Right atrium auricular region (tissue), 2 donors: ENCODE measurements at regions not wholly inside any gene's neighbourhood (a gene's known extent, or its start where the extent isn't known, plus 50 kb on each side); places are given as distances from the start of the nearest gene placed in this dataset.

Experiments
- DNase-seq: peaks from one replicate; pipeline ENCODE4 v3.0.0-alpha.2; 2019; ENCODE audit warnings: low spot score
- H3K27ac ChIP-seq, 2 donors: fragments of 200-600 bp; sonication (generic); 1 replicate in 1 of 2; 2 replicates in 1 of 2; pipeline ENCODE4 v1.5.1; 2016 to 2019
- H3K27me3 ChIP-seq, 2 donors: fragments of 200-600 bp; sonication (generic); one replicate each; pipeline versions ENCODE4 v1.5.1 to v1.6.0; 2017 to 2019
- H3K36me3 ChIP-seq: fragments of 200-600 bp; sonication (generic); one replicate; pipeline ENCODE4 v1.5.1; 2016
- H3K4me1 ChIP-seq, 2 donors: fragments of 200-600 bp; sonication (generic); one replicate each; pipeline versions ENCODE4 v1.5.1 to v1.6.0; 2017 to 2019
- H3K4me3 ChIP-seq, 2 donors: fragments of 200-600 bp; sonication (generic); 1 replicate in 1 of 2; 2 replicates in 1 of 2; pipeline ENCODE4 v1.5.1; 2017 to 2019; ENCODE audit warnings: mild to moderate bottlenecking in 1 of 2, moderate library complexity in 1 of 2
- H3K9me3 ChIP-seq, 2 donors: fragments of 200-600 bp; sonication (generic); one replicate each; pipeline ENCODE4 v1.5.1; 2019
- TF ChIP-seq, protein P1 (sequence below), 2 donors: fragments of 200-600 bp; sonication (generic); IDR thresholded peaks; one replicate each; pipeline ENCODE4 v1.5.1; 2019; ENCODE audit warnings: antibody characterized with exemption in 2 of 2

DNA sequence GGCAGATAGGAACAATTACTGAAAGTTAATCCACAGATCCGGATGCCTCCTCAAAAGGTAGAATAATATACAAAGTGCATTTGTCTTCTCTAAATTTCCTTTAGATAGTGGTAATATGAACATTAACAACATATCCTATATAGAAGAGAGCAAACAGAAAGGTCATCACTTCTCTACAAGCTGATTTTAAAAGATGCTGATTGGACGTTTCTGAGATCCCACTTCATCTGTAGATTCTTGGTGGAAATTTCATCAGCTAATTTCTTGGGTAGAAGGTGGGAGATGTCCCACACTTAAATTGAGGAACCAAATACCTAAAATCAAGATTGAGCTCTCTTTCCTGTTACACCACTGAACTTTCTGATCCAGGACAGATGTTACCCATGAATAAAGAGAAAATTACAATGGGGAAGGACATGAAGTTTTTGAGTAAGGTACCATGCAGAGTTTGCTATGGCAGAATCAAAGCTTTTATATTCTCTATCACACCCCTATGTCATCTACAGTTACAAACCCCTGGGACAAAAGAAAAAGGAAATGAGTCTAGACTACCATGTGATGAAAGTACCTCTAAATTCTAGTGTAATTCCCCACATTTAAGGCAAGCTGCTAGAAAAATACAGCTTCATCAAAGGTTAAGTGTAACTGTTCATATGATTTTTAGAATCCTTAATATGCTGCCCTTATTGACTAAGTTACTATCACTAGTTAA is 189.2 kb upstream of the SETMAR start:
- Histone ChIP-seq H3K27me3 (no peaks in the 10 kb centered on the region), H3K9me3 (no peaks in the 10 kb centered on the region), H3K4me1 (no peaks in the 10 kb centered on the region), H3K36me3 (no peaks in the 10 kb centered on the region), H3K4me3 (no peak overlapping the region), H3K27ac (no peak overlapping the region)
- TF ChIP-seq, protein P1, sequence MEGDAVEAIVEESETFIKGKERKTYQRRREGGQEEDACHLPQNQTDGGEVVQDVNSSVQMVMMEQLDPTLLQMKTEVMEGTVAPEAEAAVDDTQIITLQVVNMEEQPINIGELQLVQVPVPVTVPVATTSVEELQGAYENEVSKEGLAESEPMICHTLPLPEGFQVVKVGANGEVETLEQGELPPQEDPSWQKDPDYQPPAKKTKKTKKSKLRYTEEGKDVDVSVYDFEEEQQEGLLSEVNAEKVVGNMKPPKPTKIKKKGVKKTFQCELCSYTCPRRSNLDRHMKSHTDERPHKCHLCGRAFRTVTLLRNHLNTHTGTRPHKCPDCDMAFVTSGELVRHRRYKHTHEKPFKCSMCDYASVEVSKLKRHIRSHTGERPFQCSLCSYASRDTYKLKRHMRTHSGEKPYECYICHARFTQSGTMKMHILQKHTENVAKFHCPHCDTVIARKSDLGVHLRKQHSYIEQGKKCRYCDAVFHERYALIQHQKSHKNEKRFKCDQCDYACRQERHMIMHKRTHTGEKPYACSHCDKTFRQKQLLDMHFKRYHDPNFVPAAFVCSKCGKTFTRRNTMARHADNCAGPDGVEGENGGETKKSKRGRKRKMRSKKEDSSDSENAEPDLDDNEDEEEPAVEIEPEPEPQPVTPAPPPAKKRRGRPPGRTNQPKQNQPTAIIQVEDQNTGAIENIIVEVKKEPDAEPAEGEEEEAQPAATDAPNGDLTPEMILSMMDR (IDR thresholded peaks at IDR 0.05): no peak
- no peak for DNase-seq

DNA sequence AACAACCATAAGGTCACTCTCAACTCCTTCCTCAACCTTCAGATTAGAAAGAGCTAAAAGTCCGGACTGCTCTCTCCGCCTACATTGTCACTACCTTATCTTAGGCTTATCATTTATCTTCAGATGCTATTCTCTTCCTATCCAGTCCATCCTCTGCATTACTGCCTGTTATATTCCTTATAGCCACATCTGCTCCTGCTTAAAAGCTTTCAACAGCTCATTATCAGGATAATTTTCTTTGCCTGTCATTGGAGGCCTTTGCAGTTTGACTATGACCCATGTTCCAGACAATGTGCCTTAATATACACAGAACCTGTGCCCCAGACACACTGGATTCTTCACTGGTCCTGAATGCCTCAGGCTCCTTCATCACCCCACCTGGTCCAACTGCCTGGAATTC is 184.1 kb upstream of the SETMAR start:
- H3K27ac ChIP-seq: no peak overlapping the region
- TF ChIP-seq, protein P1 (IDR thresholded peaks at IDR 0.05): no peak
- H3K4me3 ChIP-seq: no peak overlapping the region
- DNase-seq: no peak
- no peaks in the 10 kb centered on the region for H3K9me3 ChIP-seq
- no peaks in the 10 kb centered on the region for H3K4me1 ChIP-seq
- H3K36me3 ChIP-seq: no peaks in the 10 kb centered on the region
- H3K27me3 ChIP-seq: no peaks in the 10 kb centered on the region

DNA sequence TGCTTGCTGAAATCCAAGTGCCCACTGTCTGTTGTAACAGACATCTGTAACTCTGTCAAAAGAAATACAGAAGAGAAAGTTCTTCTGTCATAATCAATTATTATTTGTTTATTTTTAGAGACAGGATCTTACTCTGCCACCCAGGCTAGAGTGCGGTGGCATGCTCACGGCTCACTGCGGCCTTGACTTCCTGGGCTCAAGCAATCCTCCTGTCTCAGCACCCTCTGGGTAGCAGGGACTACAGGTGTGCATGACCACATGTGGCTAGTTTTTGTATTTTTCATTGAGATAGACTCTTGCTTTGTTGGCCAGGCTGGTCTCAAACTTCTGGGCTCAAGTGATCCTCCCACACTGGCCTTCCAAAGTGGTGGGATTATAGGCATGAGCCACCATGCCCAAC is 177.6 kb upstream of the SETMAR start:
- Histone ChIP-seq H3K4me3 (no peak overlapping the region), H3K27ac (no peak overlapping the region), H3K36me3 (no peaks in the 10 kb centered on the region), H3K4me1 (no peaks in the 10 kb centered on the region), H3K9me3 (no peaks in the 10 kb centered on the region), H3K27me3 (no peaks in the 10 kb centered on the region)
- TF ChIP-seq, protein P1 (IDR thresholded peaks at IDR 0.05): no peak
- DNase-seq: no peak

DNA sequence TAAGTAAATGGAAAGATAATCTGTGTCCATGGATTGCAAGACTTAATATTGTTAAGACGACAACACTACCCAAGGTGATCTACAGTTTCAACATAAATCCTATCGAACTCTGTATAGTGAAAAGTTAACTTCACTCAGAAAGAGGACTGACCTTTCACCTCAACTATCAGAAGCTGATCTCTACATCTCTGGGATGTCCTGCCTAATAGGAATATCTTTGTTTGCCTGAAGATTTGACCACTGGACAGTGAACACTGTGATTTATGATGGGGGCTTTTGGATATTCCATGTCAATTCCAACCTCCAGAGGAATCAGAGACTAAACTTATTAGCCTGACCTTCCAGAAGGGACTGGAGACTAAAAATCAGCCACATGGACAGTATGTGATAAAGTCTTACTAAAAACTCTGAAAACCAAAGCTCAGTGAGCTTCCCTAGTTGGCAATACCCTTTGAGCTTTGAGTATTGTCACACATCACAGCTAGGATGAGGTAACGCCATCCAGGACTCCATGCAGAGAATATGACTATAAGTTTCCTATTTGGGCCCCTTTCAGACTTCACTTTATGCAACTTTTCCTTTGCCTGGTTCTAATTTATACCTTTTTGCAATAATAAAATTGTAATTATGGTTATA is 164.9 kb upstream of the SETMAR start:
- H3K4me1 ChIP-seq: no peaks in the 10 kb centered on the region
- H3K9me3 ChIP-seq: no peaks in the 10 kb centered on the region
- DNase-seq: no peak
- H3K4me3 ChIP-seq: no peak overlapping the region
- no peaks in the 10 kb centered on the region for H3K36me3 ChIP-seq
- no peaks in the 10 kb centered on the region for H3K27me3 ChIP-seq
- H3K27ac ChIP-seq: no peak overlapping the region
- TF ChIP-seq, protein P1 (IDR thresholded peaks at IDR 0.05): no peak

DNA sequence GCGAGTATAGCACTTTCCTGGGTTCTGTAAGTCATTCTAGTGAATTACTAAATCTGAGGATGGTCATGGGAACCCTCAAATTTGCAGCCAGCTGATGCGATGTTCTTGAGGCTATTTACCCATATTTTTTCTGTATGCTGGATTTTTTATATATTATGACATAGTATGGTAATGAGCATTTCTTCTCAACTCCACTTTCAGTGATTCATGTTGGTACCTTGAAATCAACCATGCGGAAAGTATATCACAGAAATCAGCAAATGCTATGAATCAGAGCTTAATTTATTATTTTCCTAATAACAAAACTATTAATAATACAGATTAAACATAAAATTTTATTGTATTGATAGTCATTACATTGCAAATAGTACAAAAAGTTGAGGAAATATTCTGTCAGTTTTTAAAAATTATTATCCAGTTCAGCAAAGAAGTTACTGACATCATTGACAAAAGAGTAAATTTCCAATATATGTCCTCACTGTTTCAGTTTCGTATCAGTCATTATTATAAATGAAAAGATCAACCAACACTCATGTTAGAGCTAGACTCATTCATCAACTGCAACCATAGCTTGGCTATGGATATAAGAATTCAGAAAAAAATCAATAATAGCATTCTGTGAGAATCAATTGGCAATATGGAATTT is 164.3 kb upstream of the SETMAR start:
- TF ChIP-seq, protein P1 (IDR thresholded peaks at IDR 0.05): no peak
- Histone ChIP-seq H3K9me3 (no peaks in the 10 kb centered on the region), H3K4me1 (no peaks in the 10 kb centered on the region), H3K27ac (no peak overlapping the region), H3K27me3 (no peaks in the 10 kb centered on the region), H3K36me3 (no peaks in the 10 kb centered on the region), H3K4me3 (no peak overlapping the region)
- DNase-seq: no peak
